ENCODE measurements at regions not wholly inside any gene's neighbourhood (a gene's known extent, or its start where the extent isn't known, plus 50 kb on each side); places are given as distances from the start of the nearest gene placed in this dataset.

DNA sequence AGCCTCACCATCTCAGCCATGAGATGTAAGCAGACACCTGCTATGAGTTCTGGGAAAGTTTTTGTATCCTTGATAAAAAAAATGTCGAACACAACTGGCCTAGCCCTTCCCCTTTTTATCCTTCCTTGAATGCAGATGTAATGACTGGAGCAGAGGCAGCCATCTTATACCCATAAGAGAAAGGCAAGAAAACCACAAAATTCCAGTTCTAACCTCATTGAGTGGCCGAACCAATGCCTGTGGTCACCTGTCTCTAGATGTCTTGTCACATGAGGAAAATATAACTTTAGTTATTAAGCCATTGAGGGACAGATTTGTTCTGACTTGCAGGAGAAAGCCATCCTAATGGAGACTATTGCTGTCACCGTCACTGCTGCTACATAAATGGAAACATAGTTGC is 80.4 kb upstream of the SLC6A6 start:
- TF ChIP-seq EZH2 (IDR thresholded peaks at IDR 0.05; ENCODE audit: borderline replicate concordance, low read depth, low read length, severe bottlenecking) = no peak
- TF ChIP-seq, protein P1, sequence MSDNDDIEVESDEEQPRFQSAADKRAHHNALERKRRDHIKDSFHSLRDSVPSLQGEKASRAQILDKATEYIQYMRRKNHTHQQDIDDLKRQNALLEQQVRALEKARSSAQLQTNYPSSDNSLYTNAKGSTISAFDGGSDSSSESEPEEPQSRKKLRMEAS (IDR thresholded peaks at IDR 0.05; ENCODE audit: insufficient read depth, insufficient read length) = no peak
- no peak for TF ChIP-seq JUN (IDR thresholded peaks at IDR 0.05; ENCODE audit: borderline replicate concordance, insufficient read depth, insufficient read length, low read depth)
- TF ChIP-seq FOS (IDR thresholded peaks at IDR 0.05; ENCODE audit: borderline replicate concordance, insufficient read depth, low read length) = no peak
- TF ChIP-seq POLR2AphosphoS5 (IDR thresholded peaks at IDR 0.05; ENCODE audit: insufficient read depth, low read depth, low read length) = no peak
- no peak for TF ChIP-seq GATA2 (IDR thresholded peaks at IDR 0.05; ENCODE audit: insufficient read depth, insufficient read length, low read depth, low read length)
- TF ChIP-seq, protein P2, sequence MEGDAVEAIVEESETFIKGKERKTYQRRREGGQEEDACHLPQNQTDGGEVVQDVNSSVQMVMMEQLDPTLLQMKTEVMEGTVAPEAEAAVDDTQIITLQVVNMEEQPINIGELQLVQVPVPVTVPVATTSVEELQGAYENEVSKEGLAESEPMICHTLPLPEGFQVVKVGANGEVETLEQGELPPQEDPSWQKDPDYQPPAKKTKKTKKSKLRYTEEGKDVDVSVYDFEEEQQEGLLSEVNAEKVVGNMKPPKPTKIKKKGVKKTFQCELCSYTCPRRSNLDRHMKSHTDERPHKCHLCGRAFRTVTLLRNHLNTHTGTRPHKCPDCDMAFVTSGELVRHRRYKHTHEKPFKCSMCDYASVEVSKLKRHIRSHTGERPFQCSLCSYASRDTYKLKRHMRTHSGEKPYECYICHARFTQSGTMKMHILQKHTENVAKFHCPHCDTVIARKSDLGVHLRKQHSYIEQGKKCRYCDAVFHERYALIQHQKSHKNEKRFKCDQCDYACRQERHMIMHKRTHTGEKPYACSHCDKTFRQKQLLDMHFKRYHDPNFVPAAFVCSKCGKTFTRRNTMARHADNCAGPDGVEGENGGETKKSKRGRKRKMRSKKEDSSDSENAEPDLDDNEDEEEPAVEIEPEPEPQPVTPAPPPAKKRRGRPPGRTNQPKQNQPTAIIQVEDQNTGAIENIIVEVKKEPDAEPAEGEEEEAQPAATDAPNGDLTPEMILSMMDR (IDR thresholded peaks at IDR 0.05; ENCODE audit: extremely low read depth in 1 of 2, insufficient read depth in 1 of 2, low read depth in 1 of 2, low read length in 2 of 2) = no peak
- no peak for TF ChIP-seq MYC (IDR thresholded peaks at IDR 0.05; ENCODE audit: low read depth, low read length)
- no peak for TF ChIP-seq POLR2A (IDR thresholded peaks at IDR 0.05; ENCODE audit: low read depth, low read length)
- no peak overlapping the region for H3K27ac ChIP-seq (ENCODE audit: insufficient read depth, low read depth, low read length)
- FAIRE-seq = no peak
- H3K4me2 ChIP-seq (ENCODE audit: insufficient read depth, low read length) = no peak overlapping the region
- H3K9ac ChIP-seq (replicated peaks; ENCODE audit: extremely low read depth, insufficient read depth, low read length) = no peak overlapping the region
- peaks cover 0 to 9% of the 10 kb centered on the region in 2 experiments for H3K27me3 ChIP-seq (ENCODE audit: control insufficient read depth in 2 of 2, insufficient read depth in 2 of 2, low read length in 2 of 2)
- no peaks in the 10 kb centered on the region for H4K20me1 ChIP-seq (replicated peaks; ENCODE audit: control insufficient read depth, extremely low read depth, insufficient read depth, low read length)
- no peak overlapping the region for H2AFZ ChIP-seq (ENCODE audit: low read depth, low read length)
- no TSS peak for BruUV-seq (replicated peaks)
- dilution Hi-C loops (cut with MboI; ENCODE audit: extremely low pct_ligation_motif_present, low sequenced_read_pairs) (no loop called here), intact Hi-C loops (cut with micrococcal nuclease) (loop anchor here (2.0 kb wide), 2 partner anchors 81 to 131 kb away; partner anchors contain the start of gene SLC6A6)
- no peaks in the 10 kb centered on the region for H3K36me3 ChIP-seq (ENCODE audit: control insufficient read depth in 2 of 2, extremely low read depth in 1 of 2, insufficient read depth in 2 of 2, low read length in 2 of 2)
- no peak overlapping the region for H3K4me3 ChIP-seq (replicated peaks in 1 of 3; ENCODE audit: insufficient read depth in 1 of 3, low read depth in 1 of 3, low read length in 3 of 3)
- H3K9me1 ChIP-seq (replicated peaks; ENCODE audit: control insufficient read depth, extremely low read depth, insufficient read depth, low read length) = no peaks in the 10 kb centered on the region
- CTCF ChIA-PET = no interaction called here
- DNase-seq (ENCODE audit: low read depth, low spot score) = no peak
- POLR2A ChIA-PET = no interaction called here
- H3K4me1 ChIP-seq (ENCODE audit: control insufficient read depth, extremely low read depth, insufficient read depth, low read length) = peaks cover 15% of the 10 kb centered on the region
- no peaks in the 10 kb centered on the region for H3K79me2 ChIP-seq (ENCODE audit: control insufficient read depth, insufficient read depth, low read length)
- H3K9me3 ChIP-seq (replicated peaks; ENCODE audit: control insufficient read depth, insufficient read depth, low read length) = no peaks in the 10 kb centered on the region
